Panc1 (cell line): ENCODE measurements at regions not wholly inside any gene's neighbourhood (a gene's known extent, or its start where the extent isn't known, plus 50 kb on each side); places are given as distances from the start of the nearest gene placed in this dataset.

Source experiments
- ATAC-seq: fragments of 200-7000 bp; cut with Tn5 transposase; 2 replicates; pipeline ENCODE4 v1.9.1; 2020; ENCODE audit warnings: mild to moderate bottlenecking, moderate library complexity
- BruUV-seq: library from RNA; stranded (reverse); fragments of 400-500 nt; replicated peaks from 2 replicates; lab custom pipeline; 2021; lab: Mats Ljungman, UMichigan
- CTCF ChIA-PET: fragments of 300-600 bp; sonication (Branson Sonifier 250); formaldehyde crosslinking; loops from one replicate; lab custom pipeline; 2022; ENCODE audit warnings: antibody characterized with exemption; lab: Charles Lee
- POLR2A ChIA-PET: fragments of 300-600 bp; sonication (Branson Sonifier 250); formaldehyde crosslinking; loops from one replicate; lab custom pipeline; 2022; ENCODE audit warnings: antibody characterized with exemption; lab: Charles Lee
- DNase-seq: peaks from one replicate; pipeline ENCODE4 v3.0.0-alpha.2; 2010; ENCODE audit warnings: low read depth, low spot score
- H3K27ac ChIP-seq: 2 replicates; pipeline ENCODE4 v1.5.1; 2011; ENCODE audit warnings: mild to moderate bottlenecking, low read length, inconsistent platforms
- H3K27me3 ChIP-seq: fragments of 200-500 bp; sonication (Bioruptor generic); 2 replicates; pipeline ENCODE4 v1.6.0; 2014; ENCODE audit warnings: low read length, inconsistent platforms; ENCODE audit not compliant: control insufficient read depth, insufficient read depth
- H3K36me3 ChIP-seq: fragments of 200-500 bp; sonication (Bioruptor generic); 2 replicates; pipeline ENCODE4 v1.5.1; 2014; ENCODE audit warnings: inconsistent platforms, mild to moderate bottlenecking, low read length, moderate library complexity; ENCODE audit not compliant: control insufficient read depth, insufficient read depth
- H3K4me1 ChIP-seq: 2 replicates; pipeline ENCODE4 v1.5.1; 2011; ENCODE audit warnings: inconsistent platforms, mild to moderate bottlenecking, low read length, moderate library complexity; ENCODE audit not compliant: control insufficient read depth, insufficient read depth
- H3K4me3 ChIP-seq, 2 experiments: 2 replicates each; pipeline ENCODE4 v1.5.1; 2011 to 2012; ENCODE audit warnings: low read depth in 2 of 2, low read length in 2 of 2, mild to moderate bottlenecking in 2 of 2, inconsistent platforms in 1 of 2, moderate library complexity in 1 of 2
- H3K9me3 ChIP-seq: fragments of 200-500 bp; sonication (Bioruptor generic); 2 replicates; pipeline ENCODE4 v1.5.1; 2014; ENCODE audit warnings: low read depth, mild to moderate bottlenecking, inconsistent platforms, low read length, moderate library complexity; ENCODE audit not compliant: control insufficient read depth, insufficient read depth
- POLR2AphosphoS5 ChIP-seq: IDR thresholded peaks from 2 replicates; pipeline ENCODE4 v1.6.1; 2012; ENCODE audit warnings: mild to moderate bottlenecking, low read depth, low read length, moderate library complexity
- SIN3A ChIP-seq: IDR thresholded peaks from 2 replicates; pipeline ENCODE4 v1.6.1; 2012; ENCODE audit warnings: low read depth, mild to moderate bottlenecking, low read length, moderate library complexity, borderline replicate concordance; ENCODE audit not compliant: insufficient read depth
- TCF7L2 ChIP-seq: IDR thresholded peaks from 2 replicates; pipeline ENCODE4 v1.6.1; 2011; ENCODE audit warnings: mild to moderate bottlenecking, low read depth, low read length, inconsistent platforms
- in situ Hi-C: cut with HindIII; loops from 2 replicates; pipeline ENCODE4 v1.10.0; 2016; ENCODE audit warnings: low sequenced_read_pairs, low pct_unique_long_range_greater_than_20kb
- intact Hi-C: fragments of 100-400 bp; cut with micrococcal nuclease; formaldehyde crosslinking; loops from one replicate; pipeline ENCODE4 v1.10.0; 2022; ENCODE audit not compliant: unreplicated experiment
- TF ChIP-seq, protein P1 (sequence below): fragments of 450-650 bp; IDR thresholded peaks from 2 replicates; pipeline ENCODE4 v1.5.1; 2017; ENCODE audit warnings: mild to moderate bottlenecking
- TF ChIP-seq, protein P2 (sequence below), 2 experiments: IDR thresholded peaks; 2 replicates each; pipeline ENCODE4 v1.6.1; 2011 to 2012; ENCODE audit warnings: low read depth in 2 of 2, control low read depth in 1 of 2, low read length in 1 of 2, mild to moderate bottlenecking in 1 of 2, moderate library complexity in 1 of 2; ENCODE audit not compliant: insufficient read depth in 1 of 2

DNA sequence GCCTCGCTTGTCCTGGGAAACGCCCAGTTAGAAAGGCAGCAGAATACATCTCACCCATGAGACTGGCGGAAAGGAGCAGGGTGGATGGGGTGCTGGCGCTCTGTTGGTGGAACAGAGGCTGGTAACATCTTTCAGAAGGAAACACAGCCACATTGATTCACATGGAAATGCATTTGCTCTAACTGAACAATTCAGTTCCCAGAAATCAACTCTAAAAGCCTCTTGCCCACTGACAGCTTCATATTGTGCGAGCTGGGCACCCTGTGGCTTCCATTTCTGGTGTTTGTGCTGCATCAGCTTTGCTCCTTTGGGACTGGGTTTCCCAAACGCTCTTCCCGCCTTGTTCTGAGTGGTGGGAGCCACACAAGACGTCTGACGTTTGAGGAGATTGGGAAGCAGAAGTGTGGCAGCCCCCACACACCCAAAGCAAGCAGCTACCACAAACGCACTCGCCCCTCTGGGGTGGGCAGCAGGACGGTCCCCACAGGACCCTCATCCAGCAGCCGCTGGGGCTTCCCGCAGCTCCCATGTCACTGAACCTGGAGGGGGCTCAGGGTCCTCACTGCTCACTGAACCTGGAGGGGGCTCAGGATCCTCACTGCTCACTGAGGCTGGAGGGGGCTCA, 229.5 kb downstream of the ERMARD start:
- ATAC-seq (no peak), DNase-seq (no peak)
- no peaks in the 10 kb centered on the region for H3K36me3 ChIP-seq
- H3K9me3 ChIP-seq, result no peaks in the 10 kb centered on the region
- peaks cover 14% of the 10 kb centered on the region; the same call in 1 of the 2 replicates for H3K27me3 ChIP-seq
- no peaks in the 10 kb centered on the region for H3K4me1 ChIP-seq
- BruUV-seq, result no TSS peak
- no peak for TF ChIP-seq SIN3A
- TF ChIP-seq, protein P1, sequence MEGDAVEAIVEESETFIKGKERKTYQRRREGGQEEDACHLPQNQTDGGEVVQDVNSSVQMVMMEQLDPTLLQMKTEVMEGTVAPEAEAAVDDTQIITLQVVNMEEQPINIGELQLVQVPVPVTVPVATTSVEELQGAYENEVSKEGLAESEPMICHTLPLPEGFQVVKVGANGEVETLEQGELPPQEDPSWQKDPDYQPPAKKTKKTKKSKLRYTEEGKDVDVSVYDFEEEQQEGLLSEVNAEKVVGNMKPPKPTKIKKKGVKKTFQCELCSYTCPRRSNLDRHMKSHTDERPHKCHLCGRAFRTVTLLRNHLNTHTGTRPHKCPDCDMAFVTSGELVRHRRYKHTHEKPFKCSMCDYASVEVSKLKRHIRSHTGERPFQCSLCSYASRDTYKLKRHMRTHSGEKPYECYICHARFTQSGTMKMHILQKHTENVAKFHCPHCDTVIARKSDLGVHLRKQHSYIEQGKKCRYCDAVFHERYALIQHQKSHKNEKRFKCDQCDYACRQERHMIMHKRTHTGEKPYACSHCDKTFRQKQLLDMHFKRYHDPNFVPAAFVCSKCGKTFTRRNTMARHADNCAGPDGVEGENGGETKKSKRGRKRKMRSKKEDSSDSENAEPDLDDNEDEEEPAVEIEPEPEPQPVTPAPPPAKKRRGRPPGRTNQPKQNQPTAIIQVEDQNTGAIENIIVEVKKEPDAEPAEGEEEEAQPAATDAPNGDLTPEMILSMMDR, result no peak
- POLR2A ChIA-PET, result no interaction called here
- intact Hi-C loops (no loop called here), in situ Hi-C loops (no loop called here)
- H3K4me3 ChIP-seq, result no peak overlapping the region
- no peak overlapping the region for H3K27ac ChIP-seq
- CTCF ChIA-PET, result no interaction called here

DNA sequence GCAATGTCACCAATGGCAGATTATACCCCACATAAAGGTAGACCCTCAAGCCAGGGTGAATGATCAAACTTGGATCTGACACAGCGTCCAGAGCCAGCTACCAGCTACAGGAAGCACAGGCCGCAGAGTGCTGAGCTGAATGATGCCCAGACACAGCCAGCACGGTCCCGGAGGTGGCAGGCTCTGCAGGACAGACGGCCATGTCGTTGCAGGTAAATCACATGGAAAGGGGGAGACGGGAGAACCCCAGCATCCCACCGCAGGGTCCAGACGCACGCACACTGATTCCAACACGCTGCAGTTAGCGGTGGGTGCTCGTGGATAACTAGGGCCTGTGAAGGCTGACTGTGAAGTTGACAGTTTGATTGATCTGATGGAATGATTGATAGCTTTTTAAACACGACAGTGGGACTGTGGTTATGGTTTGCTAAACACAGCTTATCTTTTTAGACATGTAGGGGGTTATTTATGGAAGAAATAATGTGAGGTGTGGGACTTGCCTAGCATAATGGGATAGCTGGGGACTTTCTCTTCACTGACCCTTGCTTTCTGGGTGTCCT, 228.5 kb downstream of the ERMARD start:
- intact Hi-C loops, result no loop called here
- BruUV-seq, result no TSS peak
- ATAC-seq (no peak), DNase-seq (no peak)
- TF ChIP-seq, protein P1, result no peak
- TF ChIP-seq TCF7L2 (no peak), POLR2AphosphoS5 (no peak), SIN3A (no peak)
- TF ChIP-seq, protein P2, sequence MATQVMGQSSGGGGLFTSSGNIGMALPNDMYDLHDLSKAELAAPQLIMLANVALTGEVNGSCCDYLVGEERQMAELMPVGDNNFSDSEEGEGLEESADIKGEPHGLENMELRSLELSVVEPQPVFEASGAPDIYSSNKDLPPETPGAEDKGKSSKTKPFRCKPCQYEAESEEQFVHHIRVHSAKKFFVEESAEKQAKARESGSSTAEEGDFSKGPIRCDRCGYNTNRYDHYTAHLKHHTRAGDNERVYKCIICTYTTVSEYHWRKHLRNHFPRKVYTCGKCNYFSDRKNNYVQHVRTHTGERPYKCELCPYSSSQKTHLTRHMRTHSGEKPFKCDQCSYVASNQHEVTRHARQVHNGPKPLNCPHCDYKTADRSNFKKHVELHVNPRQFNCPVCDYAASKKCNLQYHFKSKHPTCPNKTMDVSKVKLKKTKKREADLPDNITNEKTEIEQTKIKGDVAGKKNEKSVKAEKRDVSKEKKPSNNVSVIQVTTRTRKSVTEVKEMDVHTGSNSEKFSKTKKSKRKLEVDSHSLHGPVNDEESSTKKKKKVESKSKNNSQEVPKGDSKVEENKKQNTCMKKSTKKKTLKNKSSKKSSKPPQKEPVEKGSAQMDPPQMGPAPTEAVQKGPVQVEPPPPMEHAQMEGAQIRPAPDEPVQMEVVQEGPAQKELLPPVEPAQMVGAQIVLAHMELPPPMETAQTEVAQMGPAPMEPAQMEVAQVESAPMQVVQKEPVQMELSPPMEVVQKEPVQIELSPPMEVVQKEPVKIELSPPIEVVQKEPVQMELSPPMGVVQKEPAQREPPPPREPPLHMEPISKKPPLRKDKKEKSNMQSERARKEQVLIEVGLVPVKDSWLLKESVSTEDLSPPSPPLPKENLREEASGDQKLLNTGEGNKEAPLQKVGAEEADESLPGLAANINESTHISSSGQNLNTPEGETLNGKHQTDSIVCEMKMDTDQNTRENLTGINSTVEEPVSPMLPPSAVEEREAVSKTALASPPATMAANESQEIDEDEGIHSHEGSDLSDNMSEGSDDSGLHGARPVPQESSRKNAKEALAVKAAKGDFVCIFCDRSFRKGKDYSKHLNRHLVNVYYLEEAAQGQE (IDR thresholded peaks at IDR 0.05; ENCODE audit: insufficient read depth in 1 of 2, low read depth in 2 of 2, low read length in 1 of 2), result no peak
- CTCF ChIA-PET, result no interaction called here
- Histone ChIP-seq H3K4me3 (no peak overlapping the region), H3K36me3 (no peaks in the 10 kb centered on the region), H3K27me3 (peaks cover 14% of the 10 kb centered on the region; the same call in 1 of the 2 replicates), H3K9me3 (no peaks in the 10 kb centered on the region), H3K27ac (no peak overlapping the region), H3K4me1 (no peaks in the 10 kb centered on the region)
- POLR2A ChIA-PET, result no interaction called here
- in situ Hi-C loops, result no loop called here
